H9 (cell line): ENCODE measurements at regions not wholly inside any gene's neighbourhood (a gene's known extent, or its start where the extent isn't known, plus 50 kb on each side); places are given as distances from the start of the nearest gene placed in this dataset.

ENCODE experiments used
- DNase-seq: peaks from one replicate; pipeline ENCODE4 v3.0.0-alpha.2; 2017
- H2AFZ ChIP-seq: one replicate; pipeline ENCODE4 v1.6.1; 2013; ENCODE audit warnings: mild to moderate bottlenecking, low read length, control low read depth, moderate library complexity
- H2AK5ac ChIP-seq: 2 replicates; pipeline ENCODE4 v1.6.1; 2013; ENCODE audit warnings: low read length, control low read depth, mixed read lengths; ENCODE audit not compliant: insufficient read length
- H2BK120ac ChIP-seq: one replicate; pipeline ENCODE4 v1.6.1; 2013; ENCODE audit warnings: low read depth, mild to moderate bottlenecking, low read length, control low read depth, inconsistent platforms; ENCODE audit not compliant: poor library complexity, severe bottlenecking
- H2BK12ac ChIP-seq: 2 replicates; pipeline ENCODE4 v1.6.1; 2013; ENCODE audit warnings: low read length, control low read depth, mixed read lengths, low read depth; ENCODE audit not compliant: insufficient read length
- H2BK15ac ChIP-seq: 2 replicates; pipeline ENCODE4 v1.6.1; 2013; ENCODE audit warnings: low read depth, low read length, control low read depth
- H2BK20ac ChIP-seq: one replicate; pipeline ENCODE4 v1.6.1; 2013; ENCODE audit warnings: low read depth, mild to moderate bottlenecking, low read length, control low read depth, inconsistent platforms; ENCODE audit not compliant: poor library complexity, severe bottlenecking
- H2BK5ac ChIP-seq: 2 replicates; pipeline ENCODE4 v1.6.1; 2013; ENCODE audit warnings: low read length, control low read depth, mixed read lengths; ENCODE audit not compliant: insufficient read length
- H3K14ac ChIP-seq: 2 replicates; pipeline ENCODE4 v1.6.1; 2013; ENCODE audit warnings: low read length, control low read depth; ENCODE audit not compliant: insufficient read depth
- H3K18ac ChIP-seq: 2 replicates; pipeline ENCODE4 v1.6.1; 2013; ENCODE audit warnings: low read depth, mild to moderate bottlenecking, mixed read lengths, low read length, control low read depth; ENCODE audit not compliant: insufficient read length
- H3K23ac ChIP-seq: 2 replicates; pipeline ENCODE4 v1.6.1; 2013; ENCODE audit warnings: low read length, control low read depth, mixed read lengths, low read depth; ENCODE audit not compliant: insufficient read length
- H3K23me2 ChIP-seq: 2 replicates; pipeline ENCODE4 v1.6.1; 2013; ENCODE audit warnings: low read depth, mild to moderate bottlenecking, mixed read lengths, low read length, control low read depth; ENCODE audit not compliant: insufficient read length, poor library complexity, severe bottlenecking
- H3K27ac ChIP-seq: 2 replicates; pipeline ENCODE4 v1.5.1; 2013; ENCODE audit warnings: low read length, control low read depth, mixed read lengths, low read depth; ENCODE audit not compliant: insufficient read length
- H3K27me3 ChIP-seq: 2 replicates; pipeline ENCODE4 v1.6.1; 2013; ENCODE audit warnings: low read length, control low read depth, inconsistent platforms; ENCODE audit not compliant: insufficient read depth
- H3K4ac ChIP-seq: 2 replicates; pipeline ENCODE4 v1.6.1; 2013; ENCODE audit warnings: low read depth, mild to moderate bottlenecking, control low read depth, inconsistent platforms, low read length, moderate library complexity
- H3K4me1 ChIP-seq: 2 replicates; pipeline ENCODE4 v1.6.1; 2013; ENCODE audit warnings: low read length, control low read depth, inconsistent platforms; ENCODE audit not compliant: insufficient read depth
- H3K4me2 ChIP-seq: 2 replicates; pipeline ENCODE4 v1.6.1; 2013; ENCODE audit warnings: low read length, control low read depth, mixed read lengths; ENCODE audit not compliant: insufficient read length, insufficient read depth
- H3K56ac ChIP-seq: 2 replicates; pipeline ENCODE4 v1.6.1; 2013; ENCODE audit warnings: low read depth, mild to moderate bottlenecking, mixed read lengths, low read length, control low read depth; ENCODE audit not compliant: insufficient read length
- H3K79me1 ChIP-seq: 2 replicates; pipeline ENCODE4 v1.6.1; 2013; ENCODE audit warnings: low read depth, mild to moderate bottlenecking, moderate library complexity, low read length, control low read depth, inconsistent platforms; ENCODE audit not compliant: insufficient read depth, poor library complexity, severe bottlenecking
- H3K79me2 ChIP-seq: 2 replicates; pipeline ENCODE4 v1.6.1; 2013; ENCODE audit warnings: low read length, control low read depth, inconsistent platforms; ENCODE audit not compliant: insufficient read depth
- H3K9ac ChIP-seq: 2 replicates; pipeline ENCODE4 v1.6.1; 2013; ENCODE audit warnings: low read length, control low read depth, mixed read lengths; ENCODE audit not compliant: insufficient read length; ENCODE audit errors: extremely low read depth
- H3K9me3 ChIP-seq: one replicate; pipeline ENCODE4 v1.6.1; 2013; ENCODE audit warnings: low read depth, low read length, inconsistent platforms; ENCODE audit not compliant: control insufficient read depth
- H3T11ph ChIP-seq: one replicate; pipeline ENCODE4 v1.6.1; 2013; ENCODE audit warnings: mild to moderate bottlenecking, low read length, control low read depth, inconsistent platforms
- H4K20me1 ChIP-seq: one replicate; pipeline ENCODE4 v1.6.1; 2013; ENCODE audit not compliant: control insufficient read depth, insufficient read length, insufficient read depth
- H4K5ac ChIP-seq: 2 replicates; pipeline ENCODE4 v1.6.1; 2013; ENCODE audit warnings: low read depth, mild to moderate bottlenecking, mixed read lengths, low read length, control low read depth; ENCODE audit not compliant: insufficient read length
- H4K8ac ChIP-seq: replicated peaks from 2 replicates; pipeline ENCODE4 v1.6.1; 2013; ENCODE audit warnings: low read length, control low read depth, mixed read lengths, low read depth; ENCODE audit not compliant: insufficient read length
- H4K91ac ChIP-seq: 2 replicates; pipeline ENCODE4 v1.6.1; 2013; ENCODE audit warnings: low read depth, mild to moderate bottlenecking, moderate library complexity, mixed read lengths, low read length, control low read depth; ENCODE audit not compliant: insufficient read length
- H3K27ac Mint-ChIP-seq, 3 experiments: 2 replicates in 2 of 3; 3 replicates in 1 of 3; pipeline ENCODE4 v1.8.0; 2020 to 2021; ENCODE audit warnings: mixed read lengths in 3 of 3, mild to moderate bottlenecking in 1 of 3, moderate library complexity in 1 of 3
- H3K27me3 Mint-ChIP-seq: 2 replicates; pipeline ENCODE4 v1.8.0; 2021; ENCODE audit warnings: low read depth, mild to moderate bottlenecking, moderate library complexity, mixed read lengths
- H3K36me3 Mint-ChIP-seq, 3 experiments: 2 replicates in 2 of 3; 3 replicates in 1 of 3; pipeline ENCODE4 v1.8.0; 2020 to 2021; ENCODE audit warnings: low read depth in 3 of 3, mixed read lengths in 3 of 3; ENCODE audit not compliant: insufficient read depth in 1 of 3
- H3K4me1 Mint-ChIP-seq, 2 experiments: 2 replicates each; pipeline ENCODE4 v1.8.0; 2020; ENCODE audit warnings: mixed read lengths in 2 of 2
- H3K4me3 Mint-ChIP-seq, 2 experiments: 2 replicates in 1 of 2; 3 replicates in 1 of 2; pipeline ENCODE4 v1.8.0; 2020 to 2021; ENCODE audit warnings: mild to moderate bottlenecking in 2 of 2, mixed read lengths in 2 of 2, moderate library complexity in 1 of 2
- H3K9me3 Mint-ChIP-seq, 2 experiments: 2 replicates in 1 of 2; 3 replicates in 1 of 2; pipeline ENCODE4 v1.8.0; 2020; ENCODE audit warnings: mild to moderate bottlenecking in 2 of 2, mixed read lengths in 2 of 2, moderate library complexity in 1 of 2
- WGBS: extraction: QIAGEN DNeasy Blood & Tissue Kit; methylation state at CpG from one replicate; pipeline ENCODE4 v1.1.7; 2013; ENCODE audit warnings: missing lambda C conversion rate, low lambda C conversion rate, mixed read lengths; ENCODE audit not compliant: insufficient read length; ENCODE audit errors: extremely low coverage; 5-methylcytosine and 5-hydroxymethylcytosine counted together
- TF ChIP-seq, protein P1 (sequence below): fragments of 200-600 bp; sonication (generic); conservative IDR thresholded peaks from 3 replicates; pipeline ENCODE4 v1.8.0; 2021; ENCODE audit warnings: antibody characterized with exemption, mild to moderate bottlenecking

- Histone ChIP-seq H2BK120ac (no peak overlapping the region), H3K79me2 (no peaks in the 10 kb centered on the region), H2AFZ (no peak overlapping the region), H2BK12ac (no peak overlapping the region), H4K20me1 (no peaks in the 10 kb centered on the region), H3K79me1 (no peaks in the 10 kb centered on the region), H2BK15ac (no peak overlapping the region), H3K14ac (no peak overlapping the region), H2AK5ac (no peak overlapping the region), H2BK20ac (no peak overlapping the region), H3K27ac (no peak overlapping the region), H3K23me2 (no peaks in the 10 kb centered on the region), H3K4ac (no peak overlapping the region), H4K91ac (no peak overlapping the region), H3K9ac (no peak overlapping the region), H3K9me3 (no peaks in the 10 kb centered on the region), H3K18ac (no peak overlapping the region), H3K23ac (no peak overlapping the region), H2BK5ac (no peak overlapping the region), H3K27me3 (no peaks in the 10 kb centered on the region), H3T11ph (no peak overlapping the region), H4K8ac (no peak overlapping the region), H4K5ac (no peak overlapping the region), H3K4me1 (no peaks in the 10 kb centered on the region; the same call in 1 of the 2 replicates), H3K4me2 (no peak overlapping the region), H3K56ac (no peak overlapping the region)
- Mint-ChIP-seq H3K27ac (no peak overlapping the region), H3K4me1 (peaks cover 28 to 31% of the 10 kb centered on the region in 2 experiments), H3K36me3 (no peaks in the 10 kb centered on the region), H3K27me3 (peaks cover 28% of the 10 kb centered on the region), H3K9me3 (no peaks in the 10 kb centered on the region; a peak in 1 of 5 replicates), H3K4me3 (no peak overlapping the region)
- no CpG with 5 or more reads among the region's 4 CpGs for WGBS
- TF ChIP-seq, protein P1, sequence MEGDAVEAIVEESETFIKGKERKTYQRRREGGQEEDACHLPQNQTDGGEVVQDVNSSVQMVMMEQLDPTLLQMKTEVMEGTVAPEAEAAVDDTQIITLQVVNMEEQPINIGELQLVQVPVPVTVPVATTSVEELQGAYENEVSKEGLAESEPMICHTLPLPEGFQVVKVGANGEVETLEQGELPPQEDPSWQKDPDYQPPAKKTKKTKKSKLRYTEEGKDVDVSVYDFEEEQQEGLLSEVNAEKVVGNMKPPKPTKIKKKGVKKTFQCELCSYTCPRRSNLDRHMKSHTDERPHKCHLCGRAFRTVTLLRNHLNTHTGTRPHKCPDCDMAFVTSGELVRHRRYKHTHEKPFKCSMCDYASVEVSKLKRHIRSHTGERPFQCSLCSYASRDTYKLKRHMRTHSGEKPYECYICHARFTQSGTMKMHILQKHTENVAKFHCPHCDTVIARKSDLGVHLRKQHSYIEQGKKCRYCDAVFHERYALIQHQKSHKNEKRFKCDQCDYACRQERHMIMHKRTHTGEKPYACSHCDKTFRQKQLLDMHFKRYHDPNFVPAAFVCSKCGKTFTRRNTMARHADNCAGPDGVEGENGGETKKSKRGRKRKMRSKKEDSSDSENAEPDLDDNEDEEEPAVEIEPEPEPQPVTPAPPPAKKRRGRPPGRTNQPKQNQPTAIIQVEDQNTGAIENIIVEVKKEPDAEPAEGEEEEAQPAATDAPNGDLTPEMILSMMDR: no peak
- DNase-seq: no peak
Measured at GRCh38 chr9:93815135-93815534, 140.0 kb downstream of the BARX1 start.
